ENCODE measurements at regions not wholly inside any gene's neighbourhood (a gene's known extent, or its start where the extent isn't known, plus 50 kb on each side); places are given as distances from the start of the nearest gene placed in this dataset.
"Not testable (repeated sequence)": the region's sequence is repeated elsewhere in the genome, so short reads cannot be mapped to it uniquely, and the experiment has no call there.

DNA sequence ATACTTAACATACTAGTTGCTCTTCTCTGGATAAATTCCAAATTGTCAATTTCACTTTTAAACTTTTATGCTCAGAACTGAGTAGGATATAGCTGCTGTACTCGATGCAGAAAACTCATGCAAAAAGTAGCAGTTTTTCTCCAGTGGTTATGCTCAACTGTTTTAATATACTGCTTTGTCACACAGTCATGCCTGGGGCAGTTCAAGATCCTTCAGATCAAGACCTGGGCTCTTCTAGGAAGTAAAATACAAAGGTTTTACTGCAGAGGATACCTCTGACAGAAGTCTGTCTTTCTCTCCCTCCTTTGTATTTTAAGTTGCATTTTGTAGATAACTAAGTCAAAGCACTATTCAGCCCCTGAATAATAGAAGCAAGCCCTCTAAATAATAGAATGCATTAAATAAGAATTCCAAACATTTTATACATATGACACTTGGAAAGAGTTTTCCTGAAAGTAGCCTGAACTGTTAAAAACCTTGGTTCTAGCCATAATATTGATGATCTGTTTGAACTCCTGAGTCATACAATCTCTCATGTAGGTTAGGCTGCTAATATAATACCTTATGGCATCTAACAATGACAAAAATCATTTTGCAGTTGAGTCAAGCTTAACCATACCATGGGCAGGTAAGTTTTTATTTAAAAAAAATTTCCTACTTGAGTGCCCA is 183.3 kb upstream of the TRIB2 start:
- no peak for DNase-seq

DNA sequence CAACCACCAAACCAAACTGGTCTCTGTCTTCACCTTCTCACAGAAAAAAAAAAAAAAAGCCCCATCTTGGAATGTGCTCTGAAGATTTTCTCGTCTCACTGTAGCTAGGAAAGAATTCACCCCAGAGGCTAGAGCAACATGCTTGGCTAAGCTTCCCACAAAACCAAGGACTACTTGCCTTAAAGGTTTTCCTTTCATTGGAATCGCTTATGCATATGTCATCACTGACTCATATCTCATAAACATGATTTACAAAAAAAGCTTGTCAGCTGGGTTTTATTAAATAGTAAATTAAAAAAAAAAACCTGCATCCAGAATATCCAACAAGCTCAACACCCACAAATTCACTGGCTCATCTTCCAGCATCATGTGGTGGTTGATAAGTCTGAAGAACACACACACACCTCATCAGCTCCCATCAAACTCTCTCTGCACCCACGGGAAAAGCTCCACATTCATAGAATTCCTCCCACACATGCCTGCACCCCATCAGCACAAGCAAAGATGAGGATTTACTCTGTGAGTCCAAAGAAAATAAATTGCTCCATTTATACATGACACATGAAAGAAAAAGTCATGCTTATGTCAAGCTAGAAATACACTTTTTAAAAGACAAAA is 182.0 kb upstream of the TRIB2 start:
- no peak for DNase-seq

DNA sequence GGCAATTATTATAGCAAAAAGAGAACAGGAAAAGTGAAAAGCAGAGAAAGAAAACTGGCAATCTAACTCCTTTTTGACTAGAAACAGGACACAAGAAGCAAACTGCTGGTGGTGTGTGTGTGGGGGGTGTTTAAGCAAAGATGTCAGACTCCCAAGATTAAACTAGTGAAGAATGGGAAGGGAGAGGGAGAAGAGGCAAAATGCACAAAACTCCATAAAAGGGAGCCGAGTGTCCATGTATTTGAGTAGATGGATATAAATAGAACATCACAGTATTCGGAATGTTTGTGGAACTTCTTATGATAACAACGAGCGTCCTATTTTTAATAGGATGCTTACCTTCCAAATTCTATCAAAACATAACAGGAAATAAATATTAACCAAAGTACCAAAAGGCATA is 179.8 kb upstream of the TRIB2 start:
- no peak for DNase-seq

DNA sequence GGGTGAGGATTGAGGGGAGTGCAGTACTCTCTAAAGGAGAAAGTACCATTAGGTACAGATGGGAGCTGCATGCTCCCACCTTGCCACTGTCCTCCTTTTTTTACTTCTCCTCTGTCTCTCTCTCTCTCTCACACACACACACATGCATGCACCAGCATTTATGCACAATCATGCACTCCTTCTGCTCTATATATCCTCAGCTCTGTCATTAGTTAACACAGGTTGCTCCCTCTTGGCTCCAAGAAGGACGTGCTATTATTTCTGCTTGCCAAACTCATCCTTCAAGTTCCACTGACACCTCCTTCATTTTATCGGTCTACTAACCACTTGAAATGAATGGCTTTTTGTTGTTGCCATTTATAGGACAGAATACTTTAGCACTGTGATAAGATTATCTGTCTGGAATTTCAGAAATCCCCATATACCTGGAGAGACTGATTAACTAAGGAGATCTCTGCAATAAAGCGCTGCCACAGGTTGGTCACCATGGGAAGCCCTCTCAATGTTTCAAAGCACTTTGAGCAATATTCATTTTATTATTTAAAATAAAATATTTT is 178.5 kb upstream of the TRIB2 start:
- DNase-seq = no peak

DNA sequence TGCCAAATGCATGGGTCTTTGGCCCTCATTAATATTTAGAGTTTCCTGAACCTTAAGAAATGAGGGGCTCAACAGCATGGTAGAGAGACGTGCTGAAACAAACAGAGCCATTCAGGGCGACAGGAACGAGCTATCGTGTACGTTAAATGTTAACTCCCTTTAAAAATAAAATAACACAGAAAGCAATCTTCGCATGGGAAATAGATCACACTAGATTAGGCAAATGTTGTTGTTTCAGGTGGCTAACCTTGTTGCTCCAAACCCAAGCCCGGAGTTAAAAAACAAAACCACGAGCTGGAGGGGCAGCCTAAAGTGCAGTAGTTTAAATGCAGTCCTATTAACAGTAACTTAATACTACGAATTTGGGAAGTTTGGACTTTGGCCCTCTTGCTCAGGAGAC is 177.4 kb upstream of the TRIB2 start:
- no peak for DNase-seq

DNA sequence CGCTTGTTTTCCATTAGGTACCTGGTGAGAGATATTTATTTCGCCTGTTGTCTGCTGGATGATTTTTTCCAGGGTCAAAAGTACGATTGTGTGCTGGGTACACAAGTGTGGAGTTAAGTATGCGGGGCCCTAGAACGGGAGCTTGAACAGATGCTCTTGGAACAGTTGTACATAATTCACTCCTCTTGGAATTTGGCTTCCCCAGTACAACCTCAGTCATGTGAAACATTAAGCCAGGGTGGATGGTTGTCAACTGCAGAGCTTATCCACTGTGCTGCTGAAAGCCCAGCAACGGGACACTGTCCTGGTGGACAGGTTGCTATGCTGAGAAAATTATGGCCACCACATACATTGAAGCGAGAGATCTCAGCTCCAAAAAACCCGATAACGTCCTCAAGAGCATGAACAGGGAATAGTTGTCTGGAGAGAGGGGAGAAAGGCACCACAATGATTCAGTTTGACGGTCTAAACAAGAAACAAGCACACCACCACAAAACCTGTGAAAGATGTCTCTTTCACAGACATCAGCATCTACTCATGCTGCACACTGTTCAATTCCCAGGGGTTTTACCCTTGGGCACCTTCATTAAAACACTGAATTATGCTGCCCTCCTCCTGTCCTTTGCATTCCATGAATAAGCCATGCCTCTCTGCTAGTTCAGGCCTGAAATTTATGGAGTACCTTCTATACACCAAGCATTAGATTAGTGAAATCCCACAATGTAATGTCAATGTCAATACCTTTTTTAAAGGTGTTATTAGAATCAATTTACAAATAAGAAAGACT is 176.8 kb upstream of the TRIB2 start:
- DNase-seq = no peak

DNA sequence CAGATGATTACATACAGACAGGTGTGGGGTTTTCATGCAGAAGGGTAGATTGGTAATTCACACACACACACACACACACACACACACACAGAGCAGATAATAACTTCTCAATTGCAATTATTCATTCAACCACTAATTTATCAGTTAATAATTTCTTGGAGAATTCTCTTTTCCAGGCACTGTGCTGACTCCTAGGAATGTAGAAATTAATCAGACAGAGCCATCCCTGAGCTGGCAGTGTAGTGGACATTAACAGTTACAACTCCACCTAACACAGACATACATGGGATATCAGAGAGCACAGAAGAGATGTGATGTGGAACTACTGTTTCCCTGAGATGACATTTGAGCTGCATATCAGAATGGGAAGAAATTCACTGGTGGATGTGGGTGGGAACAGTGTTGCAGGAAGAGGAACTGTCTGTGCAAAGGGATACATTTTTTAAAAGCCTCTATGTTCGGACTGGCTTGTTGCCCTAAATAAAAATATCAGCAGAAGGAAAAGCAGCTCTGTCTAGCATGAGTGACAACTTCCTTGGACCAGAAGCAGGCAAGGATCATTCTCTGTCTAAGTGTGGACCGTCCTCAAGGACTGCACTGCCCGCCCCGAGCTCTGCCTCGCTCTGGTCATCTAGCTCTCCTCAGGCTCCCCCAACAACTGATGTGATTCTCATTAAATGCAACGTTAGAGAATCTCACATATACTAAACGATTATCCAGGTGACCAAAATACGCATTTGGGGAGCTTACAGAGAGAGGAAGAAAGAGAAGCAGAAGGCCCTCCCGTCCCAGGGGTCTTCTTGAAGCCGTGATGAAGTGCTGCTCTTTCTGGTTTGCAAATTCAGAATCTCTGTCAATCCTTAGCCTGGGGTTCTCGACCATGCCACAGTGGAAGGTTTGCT is 173.4 kb upstream of the TRIB2 start:
- DNase-seq = no peak

DNA sequence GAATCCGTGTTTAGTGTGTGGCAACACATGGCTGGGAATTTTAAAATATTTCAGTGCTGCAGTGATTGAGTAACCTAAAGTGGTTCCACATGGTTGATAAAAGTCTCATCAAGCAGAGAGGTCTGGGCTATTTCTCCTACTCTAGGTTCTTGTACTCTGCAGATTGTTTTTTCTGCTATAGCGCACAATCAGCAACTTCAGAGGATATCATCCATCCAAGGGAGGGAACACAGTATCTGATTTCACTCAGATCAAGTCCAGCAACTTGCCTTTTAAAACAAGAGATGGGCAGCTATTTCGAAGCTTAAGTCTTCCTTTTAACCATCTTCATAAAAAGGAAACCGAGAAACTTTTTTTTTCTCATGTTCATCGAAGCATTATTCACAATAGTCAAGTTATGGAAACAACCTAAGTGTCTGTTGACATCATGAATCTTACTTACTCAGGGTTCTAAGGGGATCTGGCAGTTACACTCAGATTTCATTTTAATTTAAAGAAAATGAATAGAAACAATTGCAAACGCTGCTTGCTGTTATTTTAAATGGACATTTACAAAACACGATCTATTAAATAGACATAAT is 172.7 kb upstream of the TRIB2 start:
- no peak for DNase-seq

DNA sequence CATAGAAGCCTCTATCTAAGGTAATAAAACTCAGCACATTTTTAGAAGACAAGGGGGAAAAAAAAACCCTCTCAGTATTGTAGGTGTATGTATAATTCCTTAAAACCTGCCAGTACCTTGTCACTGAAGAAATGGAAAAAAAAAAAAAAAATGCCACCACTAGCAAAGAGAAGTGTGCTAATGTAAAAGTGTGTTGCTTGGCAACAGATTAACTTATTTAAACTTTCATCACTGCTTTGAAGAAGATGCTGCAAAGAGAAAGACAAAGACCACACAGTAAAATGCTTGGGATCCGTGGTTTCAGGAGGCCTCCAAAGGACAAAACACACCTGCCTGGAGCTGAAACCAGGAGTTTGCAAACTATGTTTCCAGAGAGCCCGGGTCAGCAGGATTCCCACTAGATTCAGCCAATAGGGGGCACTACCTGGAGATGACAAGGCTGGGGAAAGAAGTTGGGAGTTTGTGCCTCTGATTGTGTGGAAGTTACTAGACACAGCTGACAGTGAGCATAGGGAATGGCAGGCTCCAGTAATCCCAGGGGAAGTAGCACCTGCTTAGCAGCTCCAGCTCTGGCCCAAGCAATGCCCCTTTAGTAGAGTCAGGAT is 169.1 kb upstream of the TRIB2 start:
- no peak for DNase-seq

DNA sequence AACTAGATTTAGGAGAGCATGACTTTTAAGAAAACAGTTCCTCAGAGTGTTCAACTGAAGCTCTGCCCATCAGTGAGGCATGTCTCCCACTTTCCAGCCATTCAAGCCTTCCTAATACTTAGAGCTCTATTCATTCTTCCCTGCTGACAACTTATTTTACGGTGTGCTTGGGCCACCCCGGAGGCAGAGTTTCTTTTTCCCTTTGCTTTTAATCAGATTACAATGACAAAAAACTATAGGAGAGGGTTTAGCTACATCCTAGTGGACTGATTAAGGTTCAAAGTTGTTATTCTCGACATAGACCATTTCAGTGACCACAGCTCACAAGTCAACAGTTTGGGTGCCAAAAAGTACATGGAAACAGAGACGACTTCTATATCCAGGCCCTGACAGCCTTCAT is 167.8 kb upstream of the TRIB2 start:
- DNase-seq = no peak

DNA sequence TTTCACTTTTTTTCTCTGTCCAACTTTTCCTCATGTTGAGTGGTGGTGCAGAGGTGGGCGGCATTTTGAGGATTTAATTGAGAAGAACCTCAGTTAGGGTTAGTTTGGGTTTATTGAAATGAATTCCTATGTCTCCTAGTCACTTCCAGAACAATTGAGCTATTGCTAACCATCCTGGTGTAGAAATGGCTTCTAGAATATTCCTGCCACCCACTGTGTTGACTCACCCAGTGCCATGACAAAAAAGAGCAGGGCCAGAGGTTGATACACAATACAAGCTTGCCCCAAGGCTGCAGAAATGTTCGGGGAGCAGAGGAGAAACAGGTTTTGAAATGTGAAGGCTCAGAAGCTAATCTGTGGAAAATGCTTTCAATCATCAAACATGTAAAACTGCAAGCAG is 167.1 kb upstream of the TRIB2 start:
- DNase-seq = no peak

DNA sequence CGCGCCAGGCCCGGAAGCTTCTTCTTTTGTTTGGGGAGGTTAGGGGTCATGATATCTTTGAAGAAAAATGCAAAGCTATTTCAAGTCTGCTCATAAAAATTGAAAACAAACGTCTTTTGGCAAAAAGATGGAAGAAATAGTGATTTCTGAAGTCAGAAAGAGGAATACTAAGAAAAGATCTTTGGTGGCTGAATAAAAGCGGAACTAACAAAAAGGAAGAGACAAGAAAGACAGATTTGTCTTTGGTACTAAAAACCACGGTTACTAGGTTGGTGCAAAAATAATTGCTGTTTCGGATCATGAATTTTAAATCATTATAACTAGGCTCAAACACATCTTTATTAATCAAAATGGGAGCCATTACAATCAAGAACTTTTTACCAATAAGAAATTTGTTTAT is 164.6 kb upstream of the TRIB2 start:
- no peak for DNase-seq

DNA sequence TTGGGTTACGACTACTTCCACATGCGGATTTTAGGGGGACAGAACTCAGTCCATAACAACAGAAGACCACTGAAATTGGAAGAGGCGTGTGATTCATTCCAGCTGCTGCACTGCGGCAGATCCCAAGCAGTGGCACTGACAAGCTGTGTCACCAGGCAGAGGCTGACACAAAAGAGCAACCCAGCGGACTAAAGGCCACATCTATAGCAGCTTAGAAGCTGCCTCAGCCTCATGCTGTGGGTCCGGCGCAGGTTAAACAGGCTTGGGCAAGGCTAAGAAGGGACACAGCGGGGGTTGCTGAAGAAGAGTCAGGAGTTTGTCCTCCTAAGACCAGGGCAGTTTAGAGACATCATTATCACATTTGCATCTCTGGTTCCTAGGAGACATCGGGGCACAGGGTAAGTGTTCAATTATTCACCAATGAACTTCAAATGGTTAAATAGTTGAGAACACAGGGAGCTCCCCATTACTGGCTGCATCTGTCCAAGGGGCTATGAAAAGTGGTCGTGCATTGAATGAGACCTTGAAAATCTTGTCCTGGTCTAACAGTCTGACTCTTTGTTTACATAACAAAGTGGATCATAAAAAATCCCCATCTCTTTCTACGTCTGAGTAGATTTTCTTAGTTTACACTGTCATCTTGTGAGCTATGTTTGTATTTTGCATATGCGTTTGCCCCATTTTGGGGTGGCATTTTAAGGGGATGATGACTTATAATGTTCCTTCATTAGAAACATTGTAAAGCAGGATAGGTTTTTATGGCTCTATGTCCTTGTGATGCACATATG is 162.3 kb upstream of the TRIB2 start:
- DNase-seq = no peak

DNA sequence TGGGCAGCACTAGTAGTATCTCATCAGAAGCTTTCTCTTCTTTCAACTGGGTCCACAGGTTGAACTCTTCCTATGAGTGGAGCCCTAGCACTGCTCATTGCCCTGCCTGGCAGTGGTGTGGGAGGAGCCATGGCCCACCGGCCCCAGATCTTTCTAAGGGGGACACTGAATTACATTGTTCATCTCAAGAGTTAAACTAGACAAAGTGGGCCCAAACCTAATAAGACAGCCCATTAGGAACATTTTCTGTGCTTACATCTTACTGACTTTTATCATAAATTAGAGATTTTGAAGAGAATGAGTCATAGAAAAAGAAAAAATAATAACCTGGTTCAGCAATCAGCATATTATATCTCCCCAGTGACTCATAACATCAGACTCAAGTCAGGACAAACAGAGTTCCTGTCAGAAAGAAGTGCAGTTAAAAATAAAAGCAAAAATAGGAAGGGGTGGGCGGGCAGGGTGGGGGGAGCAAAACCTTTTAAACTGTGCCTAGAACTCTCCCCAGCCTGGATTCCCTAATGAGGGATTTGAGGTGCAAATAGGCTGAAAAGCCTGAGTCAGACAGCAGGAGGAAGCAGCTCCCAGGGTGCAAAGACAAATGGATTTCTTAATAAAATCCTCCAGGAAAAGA is 161.6 kb upstream of the TRIB2 start:
- DNase-seq = peak in 1 of 2 donors; percentile 14

DNA sequence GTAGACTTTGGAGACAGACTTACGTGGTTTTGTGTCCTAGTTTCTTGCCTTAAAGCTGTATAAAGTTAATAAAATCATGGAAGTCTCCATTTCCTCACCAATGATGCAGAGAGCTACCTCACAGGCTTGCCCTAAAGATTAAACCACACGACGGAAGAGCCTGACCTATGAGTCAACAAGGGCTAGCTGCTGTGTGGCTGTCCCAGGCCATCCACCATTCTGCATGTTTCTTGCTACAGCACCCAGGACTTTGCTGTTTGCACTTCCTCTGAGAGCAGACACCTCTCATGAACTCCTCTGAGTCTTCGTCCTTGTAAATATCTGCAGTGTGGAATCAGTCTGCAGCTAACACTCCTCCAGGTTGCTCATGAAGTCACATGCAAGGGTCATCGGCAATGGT is 160.0 kb upstream of the TRIB2 start:
- no peak for DNase-seq

DNA sequence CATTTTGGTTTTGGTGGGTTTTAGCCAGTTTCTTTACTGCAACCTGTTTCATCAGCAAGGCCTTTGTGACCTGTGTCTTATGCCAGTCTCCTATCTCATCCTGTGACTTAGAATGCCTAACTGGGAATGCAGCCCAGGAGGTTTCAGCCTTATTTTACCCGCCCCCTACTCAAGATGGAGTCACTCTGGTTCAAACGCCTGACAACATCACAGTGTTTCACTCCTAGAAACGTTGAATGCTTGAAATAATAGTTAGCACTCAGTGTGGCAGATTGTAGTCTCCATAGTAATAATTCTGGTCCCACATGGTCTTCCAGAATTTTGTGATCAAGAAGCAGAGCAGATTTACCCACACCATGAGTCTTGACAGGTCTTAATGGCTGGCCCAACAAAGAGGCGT is 159.0 kb upstream of the TRIB2 start:
- DNase-seq = no peak

DNA sequence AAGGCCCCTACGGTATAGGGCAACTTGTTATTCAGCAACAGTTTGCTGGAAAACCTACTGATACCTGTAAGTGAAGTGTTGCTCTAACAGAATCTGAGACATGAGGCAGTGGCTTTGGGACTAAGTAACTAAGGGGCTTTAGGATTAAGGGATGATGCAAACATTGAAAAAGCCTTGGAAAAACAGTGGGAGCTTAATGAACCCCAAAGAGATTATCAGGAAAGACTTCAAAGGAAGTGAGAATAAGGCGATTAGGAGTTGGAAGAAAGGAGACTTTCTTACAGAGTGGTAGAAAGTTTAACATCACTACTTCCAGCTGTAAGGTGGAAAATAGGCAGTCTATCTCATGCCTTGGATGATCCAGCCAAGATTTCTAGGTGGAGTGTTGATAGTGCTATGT is 158.2 kb upstream of the TRIB2 start:
- DNase-seq = no peak

DNA sequence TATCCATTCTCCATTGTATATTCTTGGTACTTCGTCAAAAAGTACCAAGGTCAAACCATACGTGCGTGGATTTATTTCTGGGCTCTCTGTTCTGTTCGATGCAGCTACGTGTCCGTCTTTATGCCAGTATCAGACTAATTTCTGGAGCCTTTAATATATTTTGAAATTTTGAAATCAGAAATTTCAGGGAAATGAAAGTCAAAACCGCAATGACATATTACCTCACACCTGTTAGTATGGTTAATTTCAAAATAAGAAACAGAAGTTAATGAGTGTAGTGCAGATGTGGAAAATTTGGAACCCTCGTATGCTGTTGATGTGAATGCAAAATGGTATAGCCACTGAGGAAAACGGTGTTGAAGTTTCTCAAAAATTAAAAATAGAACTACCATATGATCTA is 156.1 kb upstream of the TRIB2 start:
- no peak for DNase-seq

DNA sequence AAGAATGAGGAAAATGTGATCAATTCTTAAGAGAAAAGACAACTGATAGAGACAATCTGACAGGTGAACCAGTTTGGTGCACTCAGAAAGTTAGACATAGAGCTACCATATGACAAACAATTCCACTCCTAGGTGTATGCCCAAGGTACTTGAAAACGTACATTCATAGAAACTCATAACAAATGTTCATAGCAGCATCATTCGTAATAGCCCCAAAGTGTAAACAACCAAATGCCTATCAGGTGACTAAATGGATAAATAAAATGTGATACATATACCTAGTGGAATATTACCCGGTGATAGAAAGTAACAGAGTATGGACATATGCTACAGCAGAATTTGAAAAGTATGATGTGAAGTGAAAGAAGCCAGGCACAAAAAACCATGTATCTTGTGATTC is 149.3 kb upstream of the TRIB2 start:
- DNase-seq = no peak

DNA sequence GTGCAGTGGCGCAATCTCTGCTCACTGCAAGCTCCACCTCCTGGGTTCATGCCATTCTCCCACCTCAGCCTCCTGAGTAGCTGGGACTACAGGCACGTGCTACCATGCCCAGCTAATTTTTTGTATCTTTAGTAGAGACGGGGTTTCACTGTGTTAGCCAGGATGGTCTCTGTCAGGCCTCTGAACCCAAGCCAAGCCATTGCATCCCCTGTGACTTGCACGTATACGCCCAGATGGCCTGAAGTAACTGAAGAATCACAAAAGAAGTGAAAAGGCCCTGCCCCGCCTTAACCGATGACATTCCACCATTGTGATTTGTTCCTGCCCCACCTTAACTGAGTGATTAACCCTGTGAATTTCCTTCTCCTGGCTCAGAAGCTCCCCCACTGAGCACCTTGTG is 147.2 kb upstream of the TRIB2 start:
- not testable (repeated sequence) for DNase-seq

DNA sequence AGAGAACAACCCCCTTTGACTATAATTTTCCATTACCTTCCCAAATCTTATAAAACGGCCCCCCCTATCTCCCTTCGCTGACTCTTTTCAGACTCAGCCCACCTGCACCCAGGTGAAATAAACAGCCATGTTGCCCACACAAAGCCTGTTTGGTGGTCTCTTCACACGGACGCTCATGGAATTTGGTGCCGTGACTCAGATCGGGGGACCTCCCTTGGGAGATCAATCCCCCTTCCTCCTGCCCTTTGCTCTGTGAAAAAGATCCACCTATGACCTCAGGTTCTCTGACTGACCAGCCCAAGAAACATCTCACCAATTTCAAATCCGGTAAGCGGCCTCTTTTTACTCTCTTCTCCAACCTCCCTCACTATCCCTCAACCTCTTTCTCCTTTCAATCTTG is 146.8 kb upstream of the TRIB2 start:
- DNase-seq = not testable (repeated sequence)

Measured in CD4-positive, alpha-beta T cell treated with Interleukin-4 for 1 hour (primary cell).